Neural progenitor cell (in vitro differentiated cells): ENCODE measurements at regions not wholly inside any gene's neighbourhood (a gene's known extent, or its start where the extent isn't known, plus 50 kb on each side); places are given as distances from the start of the nearest gene placed in this dataset.

Experiments
- DNase-seq: peaks from one replicate; pipeline ENCODE4 v3.0.0-alpha.2; 2016; ENCODE audit warnings: low spot score
- H2AFZ ChIP-seq: fragments of 200-600 bp; sonication (generic); replicated peaks from 2 replicates; pipeline ENCODE4 v1.6.1; 2016; ENCODE audit warnings: antibody characterized with exemption
- H3F3A ChIP-seq: fragments of 200-600 bp; sonication (generic); 2 replicates; pipeline ENCODE4 v1.6.1; 2016; ENCODE audit warnings: antibody characterized with exemption, low read depth
- H3K27ac ChIP-seq: fragments of 200-600 bp; sonication (generic); 2 replicates; pipeline ENCODE4 v1.5.1; 2016; ENCODE audit warnings: mild to moderate bottlenecking
- H3K27me3 ChIP-seq: fragments of 200-600 bp; sonication (generic); 2 replicates; pipeline ENCODE4 v1.6.1; 2016; ENCODE audit warnings: mild to moderate bottlenecking, moderate library complexity
- H3K36me3 ChIP-seq: fragments of 200-600 bp; sonication (generic); 2 replicates; pipeline ENCODE4 v1.5.1; 2016
- H3K4me1 ChIP-seq: fragments of 200-600 bp; sonication (generic); 2 replicates; pipeline ENCODE4 v1.6.1; 2016; ENCODE audit warnings: mixed run types
- H3K4me2 ChIP-seq: fragments of 200-600 bp; sonication (generic); 2 replicates; pipeline ENCODE4 v1.6.1; 2016
- H3K4me3 ChIP-seq: fragments of 200-600 bp; sonication (generic); 2 replicates; pipeline ENCODE4 v1.5.1; 2016
- H3K79me2 ChIP-seq: fragments of 200-600 bp; sonication (generic); 2 replicates; pipeline ENCODE4 v1.6.1; 2016; ENCODE audit warnings: low read depth
- H3K9ac ChIP-seq: fragments of 200-600 bp; sonication (generic); 2 replicates; pipeline ENCODE4 v1.6.1; 2016
- H3K9me3 ChIP-seq: fragments of 200-600 bp; sonication (generic); 2 replicates; pipeline ENCODE4 v1.5.1; 2016; ENCODE audit warnings: low read depth
- H4K20me1 ChIP-seq: fragments of 200-600 bp; sonication (generic); 2 replicates; pipeline ENCODE4 v1.6.1; 2016; ENCODE audit warnings: low read depth
- H3K27ac Mint-ChIP-seq: 3 replicates; pipeline ENCODE4 v1.8.0; 2021; ENCODE audit warnings: mixed read lengths
- H3K27me3 Mint-ChIP-seq: 2 replicates; pipeline ENCODE4 v1.8.0; 2022; ENCODE audit warnings: low read depth, mild to moderate bottlenecking, inconsistent platforms, moderate library complexity, mixed read lengths; ENCODE audit not compliant: insufficient read depth
- H3K36me3 Mint-ChIP-seq: 3 replicates; pipeline ENCODE4 v1.8.0; 2021; ENCODE audit warnings: mixed read lengths
- H3K4me1 Mint-ChIP-seq: 3 replicates; pipeline ENCODE4 v1.8.0; 2021; ENCODE audit warnings: mixed read lengths
- H3K4me3 Mint-ChIP-seq: 3 replicates; pipeline ENCODE4 v1.8.0; 2021; ENCODE audit warnings: mild to moderate bottlenecking, moderate library complexity, mixed read lengths
- H3K9me3 Mint-ChIP-seq: 3 replicates; pipeline ENCODE4 v1.8.0; 2020; ENCODE audit warnings: mixed read lengths
- EZH2 ChIP-seq: fragments of 200-600 bp; sonication (generic); IDR thresholded peaks from 2 replicates; pipeline ENCODE4 v1.6.1; 2017; ENCODE audit warnings: antibody characterized with exemption, mild to moderate bottlenecking, moderate library complexity
- EZH2phosphoT487 ChIP-seq: fragments of 200-600 bp; sonication (generic); IDR thresholded peaks from 2 replicates; pipeline ENCODE4 v1.6.1; 2017; ENCODE audit warnings: antibody characterized with exemption
- TF ChIP-seq, protein P1 (sequence below): fragments of 200-600 bp; sonication (generic); IDR thresholded peaks from 2 replicates; pipeline ENCODE4 v1.5.1; 2017; ENCODE audit warnings: antibody characterized with exemption, mild to moderate bottlenecking

DNA sequence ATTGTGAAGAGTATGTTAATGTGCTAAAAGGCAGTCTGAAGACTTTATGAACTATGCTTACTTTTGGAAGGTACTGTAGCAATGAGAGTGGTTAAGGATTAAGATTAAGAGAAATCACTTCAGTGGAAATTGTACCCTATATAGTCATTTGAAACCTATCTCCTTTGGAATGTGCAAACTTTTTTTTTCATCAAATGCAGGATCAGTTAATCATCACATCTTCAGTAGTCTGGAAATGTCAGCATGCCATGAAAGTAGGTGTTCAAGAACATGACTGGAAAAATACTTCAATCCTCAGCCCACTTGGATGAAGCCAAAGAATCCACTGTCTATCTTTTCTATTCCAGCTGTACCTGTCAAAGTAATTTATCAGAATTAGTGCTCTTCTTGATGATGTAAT, 157.8 kb upstream of the TMEM161B start:
- H3K27me3 Mint-ChIP-seq = no peaks in the 10 kb centered on the region
- no peak overlapping the region for H3K4me3 ChIP-seq
- no peak overlapping the region for H3K4me2 ChIP-seq
- no peaks in the 10 kb centered on the region for H3K4me1 Mint-ChIP-seq
- no peak overlapping the region for H3K4me3 Mint-ChIP-seq
- no peak overlapping the region for H3K27ac Mint-ChIP-seq
- no peaks in the 10 kb centered on the region for H3K79me2 ChIP-seq
- TF ChIP-seq EZH2 = no peak
- TF ChIP-seq EZH2phosphoT487 = no peak
- TF ChIP-seq, protein P1, sequence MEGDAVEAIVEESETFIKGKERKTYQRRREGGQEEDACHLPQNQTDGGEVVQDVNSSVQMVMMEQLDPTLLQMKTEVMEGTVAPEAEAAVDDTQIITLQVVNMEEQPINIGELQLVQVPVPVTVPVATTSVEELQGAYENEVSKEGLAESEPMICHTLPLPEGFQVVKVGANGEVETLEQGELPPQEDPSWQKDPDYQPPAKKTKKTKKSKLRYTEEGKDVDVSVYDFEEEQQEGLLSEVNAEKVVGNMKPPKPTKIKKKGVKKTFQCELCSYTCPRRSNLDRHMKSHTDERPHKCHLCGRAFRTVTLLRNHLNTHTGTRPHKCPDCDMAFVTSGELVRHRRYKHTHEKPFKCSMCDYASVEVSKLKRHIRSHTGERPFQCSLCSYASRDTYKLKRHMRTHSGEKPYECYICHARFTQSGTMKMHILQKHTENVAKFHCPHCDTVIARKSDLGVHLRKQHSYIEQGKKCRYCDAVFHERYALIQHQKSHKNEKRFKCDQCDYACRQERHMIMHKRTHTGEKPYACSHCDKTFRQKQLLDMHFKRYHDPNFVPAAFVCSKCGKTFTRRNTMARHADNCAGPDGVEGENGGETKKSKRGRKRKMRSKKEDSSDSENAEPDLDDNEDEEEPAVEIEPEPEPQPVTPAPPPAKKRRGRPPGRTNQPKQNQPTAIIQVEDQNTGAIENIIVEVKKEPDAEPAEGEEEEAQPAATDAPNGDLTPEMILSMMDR = no peak
- H4K20me1 ChIP-seq = no peaks in the 10 kb centered on the region
- no peaks in the 10 kb centered on the region for H3K9me3 Mint-ChIP-seq
- no peaks in the 10 kb centered on the region for H3K36me3 ChIP-seq
- no peaks in the 10 kb centered on the region for H3K4me1 ChIP-seq
- H3K9me3 ChIP-seq = no peaks in the 10 kb centered on the region
- peaks cover 3% of the 10 kb centered on the region for H3K36me3 Mint-ChIP-seq
- no peak overlapping the region for H3K9ac ChIP-seq
- H3K27ac ChIP-seq = no peak overlapping the region
- H2AFZ ChIP-seq = no peak overlapping the region
- H3K27me3 ChIP-seq = no peaks in the 10 kb centered on the region
- no peak for DNase-seq
- no peaks in the 10 kb centered on the region for H3F3A ChIP-seq

DNA sequence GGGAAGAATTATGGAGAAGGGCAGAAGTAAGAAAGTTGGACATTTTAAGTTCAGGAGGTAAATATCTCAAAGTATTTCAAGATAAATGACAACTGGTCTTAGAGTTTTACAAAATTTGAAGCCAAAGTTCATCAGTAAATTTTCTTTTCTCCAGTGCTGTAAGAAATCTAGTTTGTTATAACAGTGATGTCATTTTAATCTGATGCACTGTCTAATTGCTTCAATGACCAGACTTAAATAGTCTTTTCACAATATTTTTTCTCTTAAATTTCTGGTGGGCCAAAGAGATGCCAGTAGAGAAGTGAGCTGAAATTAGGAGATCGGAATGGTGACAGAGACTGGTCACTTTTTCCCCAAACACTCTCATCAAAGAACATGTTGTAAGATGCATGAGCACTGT, 156.5 kb upstream of the TMEM161B start:
- no peak overlapping the region for H2AFZ ChIP-seq
- H3K27me3 Mint-ChIP-seq = no peaks in the 10 kb centered on the region
- H3K27ac ChIP-seq = no peak overlapping the region
- H3K4me2 ChIP-seq = no peak overlapping the region
- no peaks in the 10 kb centered on the region for H3K27me3 ChIP-seq
- no peaks in the 10 kb centered on the region for H3F3A ChIP-seq
- H3K9me3 Mint-ChIP-seq = no peaks in the 10 kb centered on the region
- H3K4me3 Mint-ChIP-seq = no peak overlapping the region
- H3K4me1 Mint-ChIP-seq = no peaks in the 10 kb centered on the region
- H4K20me1 ChIP-seq = no peaks in the 10 kb centered on the region
- no peaks in the 10 kb centered on the region for H3K79me2 ChIP-seq
- peaks cover under 1% of the 10 kb centered on the region for H3K36me3 Mint-ChIP-seq
- H3K9me3 ChIP-seq = no peaks in the 10 kb centered on the region
- no peak overlapping the region for H3K4me3 ChIP-seq
- peaks cover 4% of the 10 kb centered on the region for H3K4me1 ChIP-seq
- no peak for DNase-seq
- TF ChIP-seq, protein P1 = no peak
- TF ChIP-seq EZH2 (no peak), EZH2phosphoT487 (no peak)
- no peaks in the 10 kb centered on the region for H3K36me3 ChIP-seq
- H3K27ac Mint-ChIP-seq = no peak overlapping the region
- no peak overlapping the region for H3K9ac ChIP-seq

DNA sequence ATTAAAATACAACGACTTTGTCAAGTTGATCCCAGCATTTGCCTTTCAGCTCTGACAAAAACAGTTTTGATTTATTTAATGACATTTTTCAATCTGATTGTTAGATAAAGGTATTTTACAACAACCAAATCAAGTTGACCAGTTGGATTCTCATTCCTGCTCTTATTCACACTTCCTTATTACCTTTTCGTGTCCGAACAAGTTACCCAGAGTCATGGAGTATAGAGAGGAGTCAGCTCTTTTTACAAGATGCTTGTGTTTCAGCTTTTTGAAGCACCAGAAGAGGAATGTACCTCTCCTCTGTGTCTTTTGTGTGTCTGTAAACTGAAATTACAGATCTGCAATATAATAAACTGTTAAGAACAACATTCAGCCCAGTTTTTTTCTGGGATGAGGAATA, 151.3 kb upstream of the TMEM161B start:
- no peaks in the 10 kb centered on the region for H3K9me3 ChIP-seq
- no peaks in the 10 kb centered on the region for H3K79me2 ChIP-seq
- H4K20me1 ChIP-seq = no peaks in the 10 kb centered on the region
- H3K4me1 ChIP-seq = peaks cover 9% of the 10 kb centered on the region
- H3K4me3 ChIP-seq = no peak overlapping the region
- H3K4me1 Mint-ChIP-seq = no peaks in the 10 kb centered on the region
- H3K27me3 Mint-ChIP-seq = no peaks in the 10 kb centered on the region
- DNase-seq = no peak
- no peak overlapping the region for H3K27ac Mint-ChIP-seq
- TF ChIP-seq EZH2phosphoT487 (no peak), EZH2 (no peak)
- TF ChIP-seq, protein P1 = no peak
- H2AFZ ChIP-seq = no peak overlapping the region
- peaks cover 4% of the 10 kb centered on the region for H3F3A ChIP-seq
- no peak overlapping the region for H3K27ac ChIP-seq
- H3K4me2 ChIP-seq = no peak overlapping the region
- no peaks in the 10 kb centered on the region for H3K36me3 Mint-ChIP-seq
- H3K36me3 ChIP-seq = no peaks in the 10 kb centered on the region
- H3K4me3 Mint-ChIP-seq = no peak overlapping the region
- H3K27me3 ChIP-seq = no peaks in the 10 kb centered on the region
- no peaks in the 10 kb centered on the region for H3K9me3 Mint-ChIP-seq
- H3K9ac ChIP-seq = no peak overlapping the region

DNA sequence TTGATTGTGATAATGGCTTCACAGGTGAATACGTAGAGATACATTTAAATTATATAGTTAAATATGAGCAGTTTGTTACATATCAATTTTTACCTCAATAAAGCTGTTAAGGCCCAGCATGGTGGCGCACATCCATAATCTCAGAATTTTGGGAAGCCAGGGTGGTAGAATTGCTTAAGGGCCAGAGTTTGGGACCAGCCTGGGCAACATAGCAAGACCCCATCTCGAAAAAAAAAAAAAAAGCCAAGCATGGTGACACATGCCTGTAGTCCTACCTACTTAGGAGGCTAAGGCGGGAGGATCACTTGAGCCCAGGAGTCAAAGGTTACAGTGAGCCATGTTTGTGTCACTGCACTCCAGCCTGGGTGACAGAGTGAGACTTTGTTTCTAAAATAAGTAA, 138.7 kb upstream of the TMEM161B start:
- Histone ChIP-seq H3K4me1 (no peaks in the 10 kb centered on the region), H3K27me3 (no peaks in the 10 kb centered on the region), H3K4me2 (no peak overlapping the region), H3K36me3 (no peaks in the 10 kb centered on the region), H3K4me3 (no peak overlapping the region), H3K9ac (no peak overlapping the region), H3K9me3 (no peaks in the 10 kb centered on the region), H4K20me1 (no peaks in the 10 kb centered on the region), H2AFZ (no peak overlapping the region), H3K27ac (no peak overlapping the region), H3K79me2 (no peaks in the 10 kb centered on the region), H3F3A (no peaks in the 10 kb centered on the region)
- DNase-seq = no peak
- no peaks in the 10 kb centered on the region for H3K36me3 Mint-ChIP-seq
- H3K27me3 Mint-ChIP-seq = no peaks in the 10 kb centered on the region
- H3K27ac Mint-ChIP-seq = no peak overlapping the region
- TF ChIP-seq EZH2phosphoT487 = no peak
- TF ChIP-seq, protein P1 = no peak
- no peak for TF ChIP-seq EZH2
- no peaks in the 10 kb centered on the region for H3K9me3 Mint-ChIP-seq
- no peak overlapping the region for H3K4me3 Mint-ChIP-seq
- peaks cover 9% of the 10 kb centered on the region for H3K4me1 Mint-ChIP-seq
